MCF 10A (cell line): ENCODE measurements at regions not wholly inside any gene's neighbourhood (a gene's known extent, or its start where the extent isn't known, plus 50 kb on each side); places are given as distances from the start of the nearest gene placed in this dataset.

ENCODE experiments used
- BruUV-seq: library from RNA; stranded (reverse); fragments of 400-500 nt; replicated peaks from 2 replicates; lab custom pipeline; 2021; lab: Mats Ljungman, UMichigan
- CTCF ChIA-PET: fragments of 300-600 bp; sonication (Branson Sonifier 250); formaldehyde crosslinking; extraction: SDS; loops from one replicate; lab custom pipeline; 2021; ENCODE audit warnings: antibody characterized with exemption, inconsistent platforms; lab: Yijun Ruan, JAX
- POLR2A ChIA-PET: fragments of 300-600, 350-650 bp; sonication (Branson Sonifier 250); formaldehyde crosslinking; extraction: SDS; loops from one replicate; lab custom pipeline; 2020; ENCODE audit warnings: antibody characterized with exemption, inconsistent platforms; lab: Yijun Ruan, JAX
- DNase-seq: peaks from one replicate; pipeline ENCODE4 v3.0.0-alpha.2; 2018; ENCODE audit not compliant: unreplicated experiment
- H3K27ac Mint-ChIP-seq: one replicate; pipeline ENCODE4 v1.8.0; 2022; ENCODE audit warnings: mild to moderate bottlenecking, low read depth, mixed read lengths; ENCODE audit not compliant: unreplicated experiment
- H3K27me3 Mint-ChIP-seq: one replicate; pipeline ENCODE4 v1.8.0; 2022; ENCODE audit warnings: mixed read lengths; ENCODE audit not compliant: insufficient read depth, unreplicated experiment
- H3K36me3 Mint-ChIP-seq: one replicate; pipeline ENCODE4 v1.8.0; 2022; ENCODE audit warnings: mild to moderate bottlenecking, moderate library complexity, mixed read lengths; ENCODE audit not compliant: insufficient read depth, unreplicated experiment
- H3K4me1 Mint-ChIP-seq: one replicate; pipeline ENCODE4 v1.8.0; 2022; ENCODE audit warnings: mixed read lengths; ENCODE audit not compliant: insufficient read depth, unreplicated experiment
- H3K4me3 Mint-ChIP-seq: one replicate; pipeline ENCODE4 v1.8.0; 2022; ENCODE audit warnings: mild to moderate bottlenecking, moderate library complexity, mixed read lengths; ENCODE audit not compliant: unreplicated experiment
- H3K9me3 Mint-ChIP-seq: one replicate; pipeline ENCODE4 v1.8.0; 2022; ENCODE audit warnings: mixed read lengths; ENCODE audit not compliant: unreplicated experiment
- intact Hi-C: fragments of 100-400 bp; cut with micrococcal nuclease; formaldehyde crosslinking; loops from 2 replicates; pipeline ENCODE4 v1.14.1; 2022
- TF ChIP-seq, protein P1 (sequence below): fragments of 200-600 bp; IDR thresholded peaks from one replicate; pipeline ENCODE4 v1.8.0; 2022; ENCODE audit warnings: antibody characterized with exemption, mild to moderate bottlenecking; ENCODE audit not compliant: unreplicated experiment

DNA sequence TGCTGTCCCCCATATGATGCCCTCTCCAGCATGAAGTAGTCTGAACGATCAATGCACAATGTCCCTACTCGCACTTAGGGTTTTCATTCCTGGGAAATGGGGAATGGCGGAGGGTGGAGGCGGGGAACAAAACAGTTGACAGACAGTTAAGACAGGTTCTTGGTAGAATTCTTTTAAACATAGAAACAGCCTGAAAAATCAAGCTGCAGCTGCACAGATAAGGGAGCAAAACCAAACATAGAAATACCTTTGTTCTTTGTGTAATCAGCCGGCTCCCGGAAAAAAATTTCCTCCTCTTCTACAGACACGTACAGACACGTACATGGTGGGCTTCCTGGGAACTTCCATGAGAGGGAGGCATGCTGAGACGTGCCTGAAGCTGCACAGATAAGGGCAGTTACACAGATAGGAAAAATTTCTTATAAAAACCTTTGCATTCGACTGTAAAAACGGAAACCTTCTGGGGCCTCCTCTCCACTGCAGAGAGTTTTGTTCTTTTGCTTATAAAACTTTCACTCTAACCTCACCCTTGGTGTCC lies 662.4 kb upstream of the PTPRD start:
- Mint-ChIP-seq H3K36me3 (no peaks in the 10 kb centered on the region), H3K27ac (no peak overlapping the region), H3K27me3 (no peaks in the 10 kb centered on the region), H3K4me3 (no peak overlapping the region), H3K4me1 (no peaks in the 10 kb centered on the region), H3K9me3 (peaks cover 15% of the 10 kb centered on the region)
- ChIA-PET CTCF (no interaction called here), POLR2A (no interaction called here)
- no peak for DNase-seq
- TF ChIP-seq, protein P1, sequence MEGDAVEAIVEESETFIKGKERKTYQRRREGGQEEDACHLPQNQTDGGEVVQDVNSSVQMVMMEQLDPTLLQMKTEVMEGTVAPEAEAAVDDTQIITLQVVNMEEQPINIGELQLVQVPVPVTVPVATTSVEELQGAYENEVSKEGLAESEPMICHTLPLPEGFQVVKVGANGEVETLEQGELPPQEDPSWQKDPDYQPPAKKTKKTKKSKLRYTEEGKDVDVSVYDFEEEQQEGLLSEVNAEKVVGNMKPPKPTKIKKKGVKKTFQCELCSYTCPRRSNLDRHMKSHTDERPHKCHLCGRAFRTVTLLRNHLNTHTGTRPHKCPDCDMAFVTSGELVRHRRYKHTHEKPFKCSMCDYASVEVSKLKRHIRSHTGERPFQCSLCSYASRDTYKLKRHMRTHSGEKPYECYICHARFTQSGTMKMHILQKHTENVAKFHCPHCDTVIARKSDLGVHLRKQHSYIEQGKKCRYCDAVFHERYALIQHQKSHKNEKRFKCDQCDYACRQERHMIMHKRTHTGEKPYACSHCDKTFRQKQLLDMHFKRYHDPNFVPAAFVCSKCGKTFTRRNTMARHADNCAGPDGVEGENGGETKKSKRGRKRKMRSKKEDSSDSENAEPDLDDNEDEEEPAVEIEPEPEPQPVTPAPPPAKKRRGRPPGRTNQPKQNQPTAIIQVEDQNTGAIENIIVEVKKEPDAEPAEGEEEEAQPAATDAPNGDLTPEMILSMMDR: no peak
- intact Hi-C loops: no loop called here
- no TSS peak for BruUV-seq

DNA sequence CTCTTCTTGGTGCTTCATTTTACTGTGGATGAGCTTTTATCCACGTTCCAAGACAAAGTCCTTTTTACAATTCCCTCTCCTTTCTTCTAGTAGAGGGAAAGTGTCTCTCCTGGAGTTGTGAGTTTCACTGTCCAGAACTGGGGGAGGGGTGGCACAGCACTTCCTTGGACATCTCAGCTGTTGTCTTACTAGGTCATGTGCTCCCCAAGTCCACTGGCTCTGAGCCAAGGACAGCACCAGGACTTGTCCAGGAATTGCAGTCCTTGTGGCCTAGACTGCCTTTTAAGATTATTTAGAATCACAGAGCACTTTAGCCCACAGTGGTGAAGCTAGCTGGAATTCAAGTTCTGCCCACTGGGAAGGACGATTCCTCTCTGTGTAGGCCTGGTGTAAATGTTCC lies 700.2 kb upstream of the PTPRD start:
- DNase-seq: peak; percentile 8
- peaks cover 7% of the 10 kb centered on the region for H3K9me3 Mint-ChIP-seq
- H3K27ac Mint-ChIP-seq: no peak overlapping the region
- ChIA-PET CTCF (interaction anchor here (0.6 to 1.1 kb wide), 2 partner anchors 946 to 1343 kb away, joined by 3 to 4 read pairs; no protein-coding TSS in a partner anchor), POLR2A (no interaction called here)
- TF ChIP-seq, protein P1: no peak
- peaks cover 15% of the 10 kb centered on the region for H3K27me3 Mint-ChIP-seq
- no peaks in the 10 kb centered on the region for H3K36me3 Mint-ChIP-seq
- no peaks in the 10 kb centered on the region for H3K4me1 Mint-ChIP-seq
- BruUV-seq: no TSS peak
- H3K4me3 Mint-ChIP-seq: no peak overlapping the region
- intact Hi-C loops: no loop called here

DNA sequence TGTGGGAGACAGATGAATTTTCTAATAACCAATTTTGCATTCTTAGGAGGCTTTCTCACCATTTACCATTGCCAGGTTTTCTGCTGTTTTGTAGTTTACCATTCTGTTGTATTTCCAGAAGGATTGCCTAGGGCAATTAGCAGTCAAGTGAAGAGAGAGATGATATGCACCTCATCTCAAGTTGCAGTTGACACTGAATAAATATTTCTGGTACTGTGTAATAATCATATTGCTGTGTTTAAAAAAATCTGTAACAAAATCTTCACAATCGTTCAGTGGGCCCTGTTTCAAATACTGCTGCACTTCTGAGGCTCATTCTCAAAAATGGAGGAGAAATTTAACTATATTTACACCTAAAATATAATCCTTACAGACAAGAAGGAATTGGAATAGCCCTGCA lies 706.1 kb upstream of the PTPRD start:
- no TSS peak for BruUV-seq
- Mint-ChIP-seq H3K27ac (no peak overlapping the region), H3K4me1 (no peaks in the 10 kb centered on the region), H3K9me3 (no peaks in the 10 kb centered on the region), H3K4me3 (no peak overlapping the region), H3K27me3 (peaks cover 15% of the 10 kb centered on the region), H3K36me3 (no peaks in the 10 kb centered on the region)
- TF ChIP-seq, protein P1: no peak
- CTCF ChIA-PET: interaction anchor here (1.0 to 1.4 kb wide), 6 partner anchors 8 to 463 kb away, joined by 3 to 14 read pairs (median 6); no protein-coding TSS in a partner anchor
- intact Hi-C loops: loop anchor here (1.0 to 5.0 kb wide), 4 partner anchors 463 to 1108 kb away; no protein-coding TSS in a partner anchor
- no peak for DNase-seq
- POLR2A ChIA-PET: no interaction called here

DNA sequence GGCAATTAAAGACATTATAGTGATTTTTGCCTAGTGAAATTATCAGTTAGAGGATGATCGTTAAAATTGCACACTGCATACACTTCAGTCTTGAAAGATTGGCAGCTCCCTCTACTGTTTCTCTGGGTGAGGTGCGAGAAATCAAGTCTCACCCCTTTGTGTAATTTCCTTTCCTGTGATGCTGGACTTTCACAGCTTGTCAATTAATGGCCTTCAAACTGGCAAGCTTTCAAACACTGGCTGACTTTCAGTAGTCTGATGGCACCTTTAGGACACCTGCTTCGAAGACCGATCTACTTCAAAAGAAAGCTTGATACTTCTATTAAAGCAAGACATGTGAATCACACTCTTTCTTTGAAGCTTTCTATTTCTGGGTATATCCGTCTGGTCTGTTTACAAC lies 706.7 kb upstream of the PTPRD start:
- BruUV-seq: no TSS peak
- H3K27ac Mint-ChIP-seq: no peak overlapping the region
- no peaks in the 10 kb centered on the region for H3K36me3 Mint-ChIP-seq
- H3K4me1 Mint-ChIP-seq: no peaks in the 10 kb centered on the region
- peaks cover 15% of the 10 kb centered on the region for H3K27me3 Mint-ChIP-seq
- ChIA-PET CTCF (interaction anchor here (0.6 to 1.4 kb wide), 12 partner anchors 8 to 954 kb away, joined by 3 to 14 read pairs (median 4); no protein-coding TSS in a partner anchor), POLR2A (no interaction called here)
- intact Hi-C loops: loop anchor here (1.0 to 5.0 kb wide), 4 partner anchors 463 to 1107 kb away; no protein-coding TSS in a partner anchor
- DNase-seq: peak; percentile 51
- no peak overlapping the region for H3K4me3 Mint-ChIP-seq
- no peaks in the 10 kb centered on the region for H3K9me3 Mint-ChIP-seq
- TF ChIP-seq, protein P1: peak; percentile 61
